IPS-NIHi7 (cell line): ENCODE measurements at regions not wholly inside any gene's neighbourhood (a gene's known extent, or its start where the extent isn't known, plus 50 kb on each side); places are given as distances from the start of the nearest gene placed in this dataset.

ENCODE experiments used
- DNase-seq: peaks from one replicate; pipeline ENCODE4 v3.0.0; 2012; ENCODE audit warnings: mixed read lengths; ENCODE audit errors: extremely low spot score

GRCh38 chr5:20556115-20556763 is 568.2 kb upstream of the CDH18 start:
- DNase-seq = no peak

GRCh38 chr5:20555034-20555433 is 567.0 kb upstream of the CDH18 start:
- DNase-seq = no peak

GRCh38 chr5:20554001-20554400 is 566.0 kb upstream of the CDH18 start:
- DNase-seq = no peak

GRCh38 chr5:20537911-20538703 is 550.1 kb upstream of the CDH18 start:
- DNase-seq = no peak

- no peak for DNase-seq
Measured at GRCh38 chr5:20536813-20537212, 548.8 kb upstream of the CDH18 start.

- DNase-seq = no peak
Measured at GRCh38 chr5:20536341-20536740, 548.3 kb upstream of the CDH18 start.

- no peak for DNase-seq
Measured at GRCh38 chr5:20528471-20528870, 540.5 kb upstream of the CDH18 start.

- no peak for DNase-seq
Measured at GRCh38 chr5:20524991-20525529, 537.1 kb upstream of the CDH18 start.

GRCh38 chr5:20522905-20523482 is 535.0 kb upstream of the CDH18 start:
- DNase-seq = no peak

- no peak for DNase-seq
Measured at GRCh38 chr5:20515606-20516005, 527.6 kb upstream of the CDH18 start.

GRCh38 chr5:20514145-20514544 is 526.1 kb upstream of the CDH18 start:
- DNase-seq = no peak

GRCh38 chr5:20500546-20500945 is 512.5 kb upstream of the CDH18 start:
- DNase-seq = no peak

GRCh38 chr5:20498926-20499325 is 510.9 kb upstream of the CDH18 start:
- no peak for DNase-seq

- DNase-seq = no peak
Measured at GRCh38 chr5:20498102-20498501, 510.1 kb upstream of the CDH18 start.

GRCh38 chr5:20497356-20497755 is 509.4 kb upstream of the CDH18 start:
- no peak for DNase-seq

GRCh38 chr5:20494706-20495105 is 506.7 kb upstream of the CDH18 start:
- DNase-seq = no peak

GRCh38 chr5:20486826-20487225 is 498.8 kb upstream of the CDH18 start:
- DNase-seq = no peak

GRCh38 chr5:20476016-20476415 is 488.0 kb upstream of the CDH18 start:
- no peak for DNase-seq

GRCh38 chr5:20470997-20471396 is 483.0 kb upstream of the CDH18 start:
- no peak for DNase-seq

GRCh38 chr5:20469792-20470191 is 481.8 kb upstream of the CDH18 start:
- no peak for DNase-seq

GRCh38 chr5:20469390-20469789 is 481.4 kb upstream of the CDH18 start:
- DNase-seq = no peak

- DNase-seq = no peak
Measured at GRCh38 chr5:20466512-20466911, 478.5 kb upstream of the CDH18 start.

- no peak for DNase-seq
Measured at GRCh38 chr5:20463206-20463605, 475.2 kb upstream of the CDH18 start.
